ENCODE measurements at regions not wholly inside any gene's neighbourhood (a gene's known extent, or its start where the extent isn't known, plus 50 kb on each side); places are given as distances from the start of the nearest gene placed in this dataset.
A peak's percentile ranks its signal among the peaks of the same experiment; 100 is the strongest.

DNA sequence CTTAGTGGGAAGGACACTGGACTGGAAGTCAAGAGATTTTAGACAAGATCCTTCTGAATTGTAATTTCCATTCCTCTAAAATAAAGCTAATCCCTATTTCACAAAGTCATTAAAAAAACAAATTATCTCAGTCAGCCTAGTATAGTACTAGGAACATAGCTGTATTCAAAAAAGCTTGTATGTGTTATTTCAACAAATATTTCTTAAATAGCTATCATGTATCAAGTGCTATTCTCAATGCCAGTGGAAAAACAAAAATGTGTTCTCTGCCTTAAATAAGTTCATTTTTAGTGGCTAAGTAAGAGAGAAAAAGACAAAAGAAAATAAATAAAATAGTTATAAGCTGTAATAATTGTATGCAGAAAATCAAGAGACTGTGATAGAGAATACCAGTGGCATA, 541.8 kb upstream of the CDH2 start:
- DNase-seq (ENCODE audit: low read depth in 1 of 2, low spot score in 1 of 2), result no peak
- no peaks in the 10 kb centered on the region for H3K36me3 ChIP-seq
- TF ChIP-seq, protein P1, sequence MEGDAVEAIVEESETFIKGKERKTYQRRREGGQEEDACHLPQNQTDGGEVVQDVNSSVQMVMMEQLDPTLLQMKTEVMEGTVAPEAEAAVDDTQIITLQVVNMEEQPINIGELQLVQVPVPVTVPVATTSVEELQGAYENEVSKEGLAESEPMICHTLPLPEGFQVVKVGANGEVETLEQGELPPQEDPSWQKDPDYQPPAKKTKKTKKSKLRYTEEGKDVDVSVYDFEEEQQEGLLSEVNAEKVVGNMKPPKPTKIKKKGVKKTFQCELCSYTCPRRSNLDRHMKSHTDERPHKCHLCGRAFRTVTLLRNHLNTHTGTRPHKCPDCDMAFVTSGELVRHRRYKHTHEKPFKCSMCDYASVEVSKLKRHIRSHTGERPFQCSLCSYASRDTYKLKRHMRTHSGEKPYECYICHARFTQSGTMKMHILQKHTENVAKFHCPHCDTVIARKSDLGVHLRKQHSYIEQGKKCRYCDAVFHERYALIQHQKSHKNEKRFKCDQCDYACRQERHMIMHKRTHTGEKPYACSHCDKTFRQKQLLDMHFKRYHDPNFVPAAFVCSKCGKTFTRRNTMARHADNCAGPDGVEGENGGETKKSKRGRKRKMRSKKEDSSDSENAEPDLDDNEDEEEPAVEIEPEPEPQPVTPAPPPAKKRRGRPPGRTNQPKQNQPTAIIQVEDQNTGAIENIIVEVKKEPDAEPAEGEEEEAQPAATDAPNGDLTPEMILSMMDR (IDR thresholded peaks at IDR 0.05; ENCODE audit: low read depth, low read length), result no peak

DNA sequence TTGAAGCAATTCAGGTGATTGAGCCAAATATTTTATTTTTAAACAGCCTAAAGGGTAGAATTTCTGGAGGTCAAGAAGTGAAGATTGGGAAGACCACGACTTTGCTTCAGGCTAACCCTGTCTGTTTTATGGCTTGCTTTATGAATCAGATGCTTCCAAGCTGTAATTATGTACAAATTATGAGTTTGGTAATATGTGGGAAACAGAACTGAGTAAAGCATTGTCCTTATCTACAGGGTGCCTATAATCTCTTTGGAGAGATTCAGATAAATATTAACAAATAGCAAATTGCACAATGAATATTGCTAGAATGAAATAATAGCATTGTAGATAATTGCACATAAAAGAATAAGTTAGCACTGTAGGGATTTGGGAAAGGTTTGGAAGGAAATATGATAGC, 539.4 kb upstream of the CDH2 start:
- no peaks in the 10 kb centered on the region for H3K4me1 ChIP-seq (ENCODE audit: low read depth)
- H3K36me3 ChIP-seq, result no peaks in the 10 kb centered on the region
- H3K9me3 ChIP-seq (ENCODE audit: low read depth), result no peaks in the 10 kb centered on the region
- H3K27ac ChIP-seq, result no peak overlapping the region
- TF ChIP-seq, protein P1 (IDR thresholded peaks at IDR 0.05; ENCODE audit: low read depth, low read length), result no peak
- no peak overlapping the region for H3K4me3 ChIP-seq
- H3K27me3 ChIP-seq, result no peaks in the 10 kb centered on the region
- DNase-seq (ENCODE audit: low read depth in 1 of 2, low spot score in 1 of 2), result peak in 1 of 2 donors; percentile 30

More for the DNA sequence above, 541.8 kb upstream of the CDH2 start:
- H3K4me3 ChIP-seq, result no peak overlapping the region
- no peaks in the 10 kb centered on the region for H3K9me3 ChIP-seq (ENCODE audit: low read depth)
- H3K27ac ChIP-seq, result no peak overlapping the region
- no peaks in the 10 kb centered on the region for H3K4me1 ChIP-seq (ENCODE audit: low read depth)
- H3K27me3 ChIP-seq, result no peaks in the 10 kb centered on the region

DNA sequence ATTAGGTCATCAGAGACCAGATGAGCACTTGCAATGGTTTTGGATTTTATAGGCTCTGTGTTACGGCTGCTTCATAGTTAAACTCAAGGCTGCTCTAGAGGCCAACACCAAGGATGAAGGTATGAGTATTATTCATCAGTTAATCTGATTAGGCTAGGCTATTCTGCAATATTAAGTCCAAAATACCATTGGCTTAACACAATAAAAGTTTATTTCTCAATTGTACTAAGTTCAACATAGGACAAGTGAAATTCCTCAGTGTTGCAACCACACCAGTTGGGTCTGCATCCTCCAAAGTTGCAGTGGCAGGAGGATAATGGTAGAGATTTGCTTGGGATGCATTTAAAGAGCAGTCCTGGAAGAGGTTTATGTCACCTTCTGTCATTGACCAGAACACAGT, 538.3 kb upstream of the CDH2 start:
- Histone ChIP-seq H3K27ac (no peak overlapping the region), H3K9me3 (ENCODE audit: low read depth) (no peaks in the 10 kb centered on the region), H3K36me3 (no peaks in the 10 kb centered on the region), H3K27me3 (no peaks in the 10 kb centered on the region), H3K4me1 (ENCODE audit: low read depth) (no peaks in the 10 kb centered on the region), H3K4me3 (no peak overlapping the region)
- TF ChIP-seq, protein P1 (IDR thresholded peaks at IDR 0.05; ENCODE audit: low read depth, low read length), result no peak
- peak in 1 of 2 donors; percentile 42 for DNase-seq (ENCODE audit: low read depth in 1 of 2, low spot score in 1 of 2)

DNA sequence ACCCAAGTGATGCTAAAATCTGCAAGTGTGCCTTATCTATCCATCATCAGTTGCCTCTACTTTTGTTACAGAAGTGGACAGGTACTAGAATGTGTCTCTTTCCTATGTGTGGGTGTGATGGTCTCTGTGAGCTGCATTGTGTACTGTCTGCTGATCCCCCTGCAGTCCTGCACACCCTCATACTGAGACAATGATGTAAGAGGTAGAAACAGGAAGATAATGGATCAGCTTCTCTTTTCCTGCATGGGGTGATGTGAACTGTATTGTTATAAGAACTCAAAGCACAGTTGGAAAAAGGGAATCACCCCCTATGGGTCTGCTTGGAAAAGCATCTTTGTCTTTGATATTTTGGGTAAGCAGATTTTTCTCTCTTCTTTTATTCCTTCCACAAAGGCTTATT, 537.6 kb upstream of the CDH2 start:
- Histone ChIP-seq H3K36me3 (no peaks in the 10 kb centered on the region), H3K4me3 (no peak overlapping the region), H3K27me3 (no peaks in the 10 kb centered on the region), H3K9me3 (ENCODE audit: low read depth) (no peaks in the 10 kb centered on the region), H3K4me1 (ENCODE audit: low read depth) (no peaks in the 10 kb centered on the region), H3K27ac (no peak overlapping the region)
- TF ChIP-seq, protein P1 (IDR thresholded peaks at IDR 0.05; ENCODE audit: low read depth, low read length), result no peak
- no peak for DNase-seq (ENCODE audit: low read depth in 1 of 2, low spot score in 1 of 2)

DNA sequence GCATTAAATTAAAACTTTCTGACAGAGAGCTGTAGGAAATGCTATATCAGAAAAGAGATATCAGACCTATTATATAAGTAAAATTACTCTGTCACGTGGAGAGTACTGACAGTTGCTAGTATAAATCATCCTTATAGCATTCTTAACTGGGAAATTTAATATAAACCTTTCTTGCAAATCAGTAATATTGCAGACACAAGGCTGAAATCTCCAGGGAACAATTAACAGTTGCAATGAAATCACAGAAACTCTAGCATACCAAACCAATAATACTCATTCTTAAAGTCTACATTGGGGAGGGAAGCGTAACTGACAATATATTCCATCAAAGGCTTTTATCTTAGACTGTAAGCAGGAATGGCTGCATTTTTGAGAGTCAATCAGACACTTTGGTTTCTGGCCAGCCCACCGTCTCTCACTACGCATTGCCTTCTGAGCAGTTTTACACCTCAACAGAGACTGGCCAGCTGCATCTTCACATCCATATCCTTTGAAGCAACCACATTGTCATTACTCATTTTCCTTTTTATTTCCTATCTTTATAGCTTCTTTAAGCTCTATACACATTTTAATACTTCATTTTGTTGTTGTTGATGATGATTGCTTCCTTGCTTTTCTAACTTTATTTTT, 536.0 kb upstream of the CDH2 start:
- Histone ChIP-seq H3K27ac (no peak overlapping the region), H3K27me3 (no peaks in the 10 kb centered on the region), H3K36me3 (no peaks in the 10 kb centered on the region), H3K4me3 (no peak overlapping the region), H3K9me3 (ENCODE audit: low read depth) (no peaks in the 10 kb centered on the region), H3K4me1 (ENCODE audit: low read depth) (no peaks in the 10 kb centered on the region)
- no peak for DNase-seq (ENCODE audit: low read depth in 1 of 2, low spot score in 1 of 2)
- TF ChIP-seq, protein P1 (IDR thresholded peaks at IDR 0.05; ENCODE audit: low read depth, low read length), result no peak
